ENCODE measurements at regions not wholly inside any gene's neighbourhood (a gene's known extent, or its start where the extent isn't known, plus 50 kb on each side); places are given as distances from the start of the nearest gene placed in this dataset.

DNA sequence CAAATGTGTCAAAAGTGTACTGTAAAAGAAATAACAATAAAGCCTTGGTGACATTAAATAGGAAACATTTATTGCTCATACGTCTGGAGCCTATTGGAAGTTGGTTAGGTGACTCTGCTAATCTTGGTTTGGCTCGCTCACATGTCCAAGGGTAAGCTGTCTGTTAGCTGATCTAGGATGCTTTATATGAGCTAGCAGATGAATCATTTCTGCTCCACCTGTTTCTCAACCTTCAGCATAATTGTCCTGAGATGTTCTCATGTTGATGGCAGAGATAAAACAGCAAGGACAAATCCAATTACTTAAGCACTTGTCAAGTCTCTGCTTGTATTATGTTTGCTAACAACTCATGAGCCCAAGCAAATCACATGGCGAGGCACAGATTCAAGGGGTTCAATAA is 56.0 kb upstream of the CD53 start:
- no peak for DNase-seq

DNA sequence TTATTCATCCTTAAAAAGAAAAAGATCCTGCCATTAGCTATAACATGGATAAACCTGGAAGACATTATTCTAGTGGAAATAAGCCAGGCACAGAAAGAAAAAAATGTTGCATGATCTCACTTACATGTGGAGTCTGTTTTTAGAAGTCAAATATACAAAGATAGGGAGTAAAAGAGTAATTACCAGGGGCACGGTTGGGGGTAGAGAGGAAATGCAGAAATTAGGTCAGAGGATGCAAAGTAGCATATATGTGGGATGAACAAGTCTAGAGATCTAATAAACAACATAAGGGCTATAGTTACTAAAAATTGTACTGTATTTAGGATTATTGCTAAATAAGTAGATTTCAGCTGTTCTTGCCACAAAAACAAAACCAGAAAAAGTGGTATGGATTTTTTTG is 61.4 kb upstream of the CD53 start:
- no peak for DNase-seq

DNA sequence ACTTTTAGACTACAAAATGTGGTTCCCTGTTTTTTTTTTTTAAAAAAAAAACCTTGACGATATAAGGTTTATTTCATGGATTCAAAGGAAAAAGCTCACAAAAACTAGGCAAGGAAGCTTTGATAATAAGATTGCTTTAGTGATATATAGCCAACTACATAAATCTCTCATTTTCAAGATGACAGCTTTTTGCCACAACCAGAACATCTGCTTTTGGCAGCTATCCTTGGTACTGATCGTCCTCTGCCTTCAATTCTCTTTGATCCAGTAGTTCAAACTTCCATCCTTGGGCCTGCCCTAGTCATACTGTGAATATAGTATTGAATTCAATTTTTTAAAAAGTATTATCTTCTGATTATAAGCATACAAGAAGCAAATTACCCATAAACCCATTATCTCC is 72.9 kb upstream of the CD53 start:
- DNase-seq: no peak

DNA sequence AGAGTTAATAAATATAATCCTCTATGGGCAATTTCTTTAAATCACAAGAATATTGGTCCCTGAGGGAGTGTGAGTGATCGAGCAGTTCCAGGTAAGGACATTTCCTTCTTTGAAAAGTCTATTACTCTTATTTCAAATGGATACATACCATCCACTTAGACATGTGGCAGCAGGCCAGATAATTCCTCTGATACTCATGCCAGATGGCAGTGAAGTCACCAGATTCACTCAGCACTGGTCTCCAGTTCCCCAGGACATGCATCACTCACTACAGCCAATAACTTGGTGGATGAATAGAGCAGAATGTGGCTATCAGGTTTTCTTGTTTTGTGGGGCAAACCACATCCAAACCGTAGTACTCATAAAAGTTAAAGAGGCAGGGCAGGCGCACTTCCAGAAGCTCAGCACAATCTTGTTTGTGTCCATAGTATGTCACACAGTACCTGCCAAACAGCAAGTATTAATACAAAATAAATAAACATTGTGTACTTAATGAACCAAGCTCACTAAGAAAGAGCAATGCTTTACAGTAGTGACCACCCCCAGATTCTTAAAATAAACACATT is 74.2 kb upstream of the CD53 start:
- DNase-seq: no peak

DNA sequence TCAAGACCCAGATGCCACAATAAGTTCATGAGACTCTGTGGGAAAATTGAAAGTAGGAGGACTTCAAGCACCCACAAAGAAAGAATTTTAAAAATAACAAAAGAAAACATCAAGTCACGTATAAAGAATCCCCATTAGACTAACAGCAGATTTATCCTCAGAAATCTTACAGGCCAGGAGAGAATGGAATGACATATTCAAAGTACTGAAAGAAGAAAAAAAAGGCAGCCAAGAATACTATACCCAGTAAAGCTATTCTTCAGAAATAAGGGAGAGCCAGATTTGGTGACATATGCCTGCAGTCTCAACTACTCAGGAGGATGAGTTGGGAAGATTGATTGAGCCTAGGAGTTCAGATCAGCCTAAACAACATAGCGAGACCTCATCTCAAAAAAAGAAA is 84.3 kb upstream of the CD53 start:
- DNase-seq: no peak

DNA sequence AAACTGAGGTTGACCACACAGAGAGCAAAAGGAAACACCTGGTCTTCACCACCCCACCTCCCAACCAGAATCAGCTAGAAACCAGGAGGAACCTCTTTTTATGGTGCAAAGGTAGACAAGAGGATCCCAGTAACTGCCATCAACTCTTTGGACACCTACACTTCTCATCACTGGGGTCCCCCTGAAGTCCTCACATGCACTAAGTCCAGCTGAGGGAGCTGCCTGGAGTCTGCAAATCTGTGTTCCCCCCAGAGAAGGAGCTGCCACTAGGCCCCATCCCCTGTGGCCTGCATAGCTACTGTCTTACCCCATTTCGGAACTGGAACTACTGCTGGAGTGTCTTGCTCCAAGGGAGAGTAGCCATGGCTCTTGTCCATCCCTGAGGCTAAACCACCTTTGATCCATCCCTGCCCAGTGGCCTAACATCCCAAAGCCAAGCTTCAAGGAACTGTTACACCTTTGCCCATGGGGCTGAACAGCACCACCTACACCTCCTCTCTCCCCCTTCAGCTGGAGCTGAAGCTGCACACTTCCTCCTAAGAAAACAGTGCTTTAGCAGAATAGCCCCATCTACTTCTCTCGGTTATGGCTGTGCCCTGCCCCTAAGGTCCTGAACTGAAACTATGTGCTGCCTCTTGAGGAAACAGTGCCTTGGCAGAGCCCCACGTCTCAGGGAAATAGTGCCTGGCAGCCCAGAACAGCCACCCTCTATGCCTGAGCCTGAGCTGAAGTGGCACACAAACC is 85.4 kb upstream of the CD53 start:
- peak; percentile 7 to 15 for DNase-seq

DNA sequence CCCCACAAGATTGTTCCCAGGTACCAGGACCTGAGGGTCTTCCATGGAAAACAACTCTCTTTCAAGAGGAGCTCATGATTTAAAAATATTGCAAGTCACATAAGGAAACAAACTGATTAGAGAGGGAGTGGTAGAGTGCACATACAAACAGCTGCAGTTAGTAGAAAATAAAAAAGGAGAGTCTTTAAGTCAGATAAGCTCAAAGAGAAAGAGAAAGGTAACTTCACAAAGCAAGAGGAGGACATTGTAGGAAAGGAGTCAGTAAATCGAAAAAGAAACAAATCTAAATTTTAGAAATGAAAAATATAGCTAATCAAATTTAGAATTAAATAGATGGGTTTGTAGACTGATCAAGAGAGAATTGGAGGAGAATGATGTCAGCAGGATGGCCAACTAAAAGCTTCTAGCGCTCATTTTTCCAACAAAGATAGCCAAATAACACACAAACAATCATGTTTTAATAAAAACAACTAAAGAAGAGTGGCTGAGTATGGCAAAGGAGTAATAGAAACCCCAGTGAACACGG is 86.1 kb upstream of the CD53 start:
- no peak for DNase-seq

DNA sequence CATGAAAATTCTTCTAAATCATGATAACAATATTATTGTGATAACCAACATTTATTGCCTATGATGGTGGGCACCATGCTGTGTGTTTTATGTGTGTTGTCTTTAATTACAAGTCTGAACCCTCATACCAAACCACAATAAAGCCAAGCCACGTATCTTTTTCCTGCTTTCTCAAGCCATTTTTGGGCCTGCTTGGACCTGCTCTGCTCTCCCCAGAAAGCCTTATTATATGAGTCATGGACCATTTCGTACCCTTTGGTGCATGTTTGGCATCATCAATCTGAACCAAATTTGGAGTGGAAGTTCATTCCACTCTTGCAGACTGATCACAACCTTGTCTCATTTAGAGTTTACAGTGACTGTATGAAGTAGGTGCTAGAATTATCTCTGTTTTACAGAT is 87.3 kb upstream of the CD53 start:
- no peak for DNase-seq

DNA sequence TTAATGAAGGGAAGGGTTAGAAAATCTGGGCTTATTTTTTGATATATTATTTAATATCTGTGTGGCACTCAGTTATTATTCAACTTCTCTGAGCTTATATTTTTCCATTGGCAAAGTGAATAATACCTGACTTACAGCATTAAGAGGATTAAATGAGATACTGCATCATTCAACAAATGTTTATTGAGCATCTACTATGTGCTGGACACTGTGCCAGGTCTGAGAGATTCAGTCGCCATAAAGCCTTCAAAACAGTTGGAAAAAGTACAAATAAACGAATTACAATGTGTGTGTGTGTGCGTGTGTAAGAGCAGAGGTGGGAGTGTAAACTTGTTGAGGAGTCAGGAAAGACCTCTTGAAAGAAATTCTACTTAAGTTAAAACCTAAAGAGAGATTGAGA is 87.9 kb upstream of the CD53 start:
- no peak for DNase-seq

DNA sequence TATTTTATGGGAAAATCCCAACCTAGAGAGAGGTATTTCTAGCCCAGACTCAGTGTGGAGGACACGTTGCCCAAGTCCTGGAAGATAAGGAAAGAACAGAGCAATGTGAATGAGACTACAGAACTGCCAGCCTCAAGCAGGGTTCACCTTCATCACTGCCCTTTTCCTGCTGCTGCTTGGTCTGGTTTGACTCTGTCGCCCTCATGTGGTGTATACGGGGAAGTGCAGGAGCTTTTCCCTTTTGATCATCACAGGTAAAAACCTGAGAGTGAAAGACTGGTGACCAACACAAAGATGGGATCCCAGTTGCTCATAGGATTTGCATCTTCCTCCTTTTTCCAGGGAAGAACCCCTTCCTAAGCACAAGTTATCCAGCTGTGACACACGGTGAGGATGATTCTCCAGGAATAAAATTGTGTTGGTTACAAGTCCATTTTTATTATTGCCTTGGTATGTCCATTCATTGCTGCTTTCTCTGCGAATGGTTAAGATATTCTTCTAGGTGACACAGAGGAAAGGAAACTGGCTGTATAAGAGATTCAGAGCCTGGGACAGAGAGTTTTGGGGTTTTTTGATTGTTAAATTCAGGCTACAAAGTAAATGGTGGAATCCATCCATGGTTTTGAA is 89.5 kb upstream of the CD53 start:
- peak; percentile 54 for DNase-seq

DNA sequence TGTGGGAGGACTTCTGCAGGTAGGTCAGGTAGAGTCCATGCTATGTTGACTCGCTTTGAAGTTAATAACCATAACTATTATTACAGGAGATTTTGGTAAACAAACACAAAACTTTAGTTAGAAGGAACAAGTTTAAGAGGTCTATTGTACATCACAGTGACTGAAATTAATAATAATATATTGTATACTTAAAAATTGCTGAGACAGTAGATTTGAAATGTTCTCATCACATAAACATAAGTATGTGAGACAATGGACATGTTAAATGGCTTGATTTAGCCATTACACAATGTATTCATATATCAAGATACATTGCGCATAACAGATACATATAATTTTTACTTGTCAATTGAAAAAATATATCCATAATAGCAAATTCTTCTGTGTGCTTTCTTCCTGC is 91.4 kb upstream of the CD53 start:
- no peak for DNase-seq

DNA sequence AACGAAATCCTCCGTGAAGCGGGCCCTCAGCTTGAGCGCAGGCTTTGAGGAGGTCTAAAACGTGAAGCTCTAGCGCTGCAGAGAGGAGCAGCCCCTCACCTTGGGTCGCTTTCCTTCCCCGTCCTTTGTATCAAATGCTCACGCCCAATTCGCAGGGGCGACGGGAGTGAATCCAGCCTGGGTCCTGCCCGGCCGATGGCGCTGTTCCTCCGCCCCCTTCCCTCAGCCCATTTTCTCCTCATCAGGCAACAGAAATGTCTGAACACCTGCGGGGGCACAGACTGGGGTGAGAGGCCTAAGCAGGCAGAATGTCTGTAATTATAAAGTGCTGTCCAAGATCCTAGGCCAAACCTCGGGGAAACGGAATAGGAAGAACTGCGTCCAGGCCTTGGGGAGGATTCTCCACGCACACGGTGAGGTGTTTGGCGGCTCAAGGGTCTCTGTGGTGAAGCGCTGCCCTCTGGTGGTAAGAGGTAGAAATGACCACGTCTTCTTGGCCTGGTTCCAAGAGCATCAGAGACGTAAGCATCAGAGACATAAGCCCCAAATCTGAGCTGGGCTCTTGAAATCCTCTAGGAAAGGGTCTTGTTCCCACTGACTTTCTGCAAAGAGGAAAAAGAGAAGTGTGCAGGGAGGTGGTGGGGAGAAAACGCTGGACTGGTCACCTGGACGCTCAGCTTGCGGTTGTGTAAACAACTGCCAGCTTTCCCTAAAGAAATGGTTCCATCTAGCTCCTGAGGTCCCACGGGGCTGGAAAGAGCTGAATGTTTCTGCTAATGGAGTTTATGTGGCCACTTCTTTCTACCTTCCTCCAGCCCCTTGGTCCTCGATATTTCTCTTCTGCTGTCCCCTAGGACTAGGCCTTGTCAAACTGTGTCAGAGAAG is 92.1 kb upstream of the CD53 start:
- peak; percentile 64 to 78 for DNase-seq

DNA sequence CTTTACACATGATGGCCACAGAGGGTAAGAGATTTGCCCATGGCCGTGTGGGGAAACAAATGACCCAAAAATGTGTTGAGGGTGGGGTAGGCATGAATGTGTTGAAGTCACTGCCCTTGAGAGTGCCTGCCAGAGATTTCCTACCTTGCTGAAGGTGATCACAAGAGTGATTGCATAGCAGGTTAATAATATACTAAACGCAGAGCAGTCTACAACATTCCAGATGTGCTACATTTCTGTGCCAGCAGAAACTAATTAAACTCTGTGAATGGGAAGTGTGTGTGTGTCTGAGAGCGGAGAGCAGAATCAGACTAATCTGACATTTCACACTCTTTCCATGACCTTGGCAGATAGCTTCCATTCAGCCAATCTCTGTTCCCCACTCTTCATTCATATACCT is 93.3 kb upstream of the CD53 start:
- DNase-seq: no peak

DNA sequence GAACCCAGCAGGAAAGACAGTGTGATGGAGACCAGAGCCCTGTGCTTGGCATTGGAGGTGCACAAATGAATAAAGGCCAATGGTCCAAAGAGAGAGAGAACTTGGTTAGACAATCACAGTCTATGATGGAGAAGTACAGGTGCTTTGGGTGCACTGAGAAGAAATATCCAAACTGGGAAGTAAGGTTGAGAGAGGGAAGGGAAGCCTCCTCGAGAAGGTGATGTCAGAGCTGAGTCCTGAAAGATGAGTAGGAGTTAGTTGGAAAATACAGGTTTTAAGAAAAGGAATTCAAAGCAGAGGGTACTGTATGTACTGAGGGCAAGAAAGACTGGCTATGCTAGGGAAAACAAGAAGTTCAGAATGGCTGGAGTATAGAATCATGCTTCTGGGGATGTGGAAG is 94.1 kb upstream of the CD53 start:
- no peak for DNase-seq

DNA sequence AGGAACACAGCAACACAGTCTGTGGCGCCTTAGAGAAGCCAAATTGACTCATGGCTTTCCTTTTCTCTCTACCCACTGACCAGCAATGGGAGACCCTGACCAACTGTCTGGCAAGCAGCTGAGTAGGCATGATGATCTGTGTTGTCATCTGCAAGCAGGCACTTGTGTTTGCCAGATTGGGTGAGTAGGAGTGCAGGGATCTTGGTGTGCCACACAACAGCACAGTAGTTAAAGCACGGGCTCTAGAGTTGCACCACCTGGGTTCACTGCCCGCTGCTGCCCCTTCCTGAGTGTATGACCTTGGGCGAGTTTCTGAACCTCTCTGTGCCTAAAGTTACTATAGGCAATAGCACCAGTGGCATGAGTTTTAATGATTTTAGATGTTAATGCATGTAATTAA is 95.7 kb upstream of the CD53 start:
- DNase-seq: no peak

DNA sequence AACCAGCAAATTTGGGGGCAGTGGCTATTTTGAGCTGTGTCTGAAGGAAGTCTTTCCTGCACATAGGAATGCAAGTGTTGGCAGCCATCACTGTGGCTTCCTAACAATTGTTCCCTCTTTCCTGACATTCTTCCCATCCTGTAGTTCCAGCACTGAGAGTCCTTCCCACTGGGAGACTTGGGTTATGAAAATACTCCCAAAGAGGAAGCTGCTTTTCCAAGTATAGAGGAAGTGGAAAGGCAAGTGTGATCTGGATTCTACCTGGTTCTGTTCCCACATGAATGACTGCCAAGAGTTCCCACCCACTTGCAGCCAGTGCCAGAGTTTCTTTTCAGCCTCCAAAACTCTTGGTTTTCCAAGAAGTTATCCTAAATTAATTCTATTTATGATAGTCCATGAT is 98.5 kb upstream of the CD53 start:
- no peak for DNase-seq

DNA sequence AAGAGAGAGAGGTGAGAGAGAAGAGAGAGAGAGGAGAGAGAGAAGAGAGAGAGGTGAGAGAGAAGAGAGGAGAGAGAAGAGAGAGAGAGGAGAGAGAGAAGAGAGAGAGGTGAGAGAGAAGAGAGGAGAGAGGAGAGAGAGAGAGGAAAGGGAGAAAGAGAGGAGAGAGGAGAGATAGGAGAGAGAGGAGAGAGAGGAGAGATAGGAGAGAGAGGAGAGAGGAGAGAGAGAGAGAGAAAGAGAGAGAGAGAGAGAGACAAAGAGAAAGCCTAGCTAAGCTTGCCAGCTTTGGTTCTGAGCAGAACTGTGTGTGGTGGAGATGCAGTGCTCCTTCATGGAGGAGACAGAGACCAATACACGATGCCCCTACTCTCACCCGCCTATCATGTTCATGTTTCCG is 99.1 kb upstream of the KCNA3 start:
- DNase-seq: no peak

DNA sequence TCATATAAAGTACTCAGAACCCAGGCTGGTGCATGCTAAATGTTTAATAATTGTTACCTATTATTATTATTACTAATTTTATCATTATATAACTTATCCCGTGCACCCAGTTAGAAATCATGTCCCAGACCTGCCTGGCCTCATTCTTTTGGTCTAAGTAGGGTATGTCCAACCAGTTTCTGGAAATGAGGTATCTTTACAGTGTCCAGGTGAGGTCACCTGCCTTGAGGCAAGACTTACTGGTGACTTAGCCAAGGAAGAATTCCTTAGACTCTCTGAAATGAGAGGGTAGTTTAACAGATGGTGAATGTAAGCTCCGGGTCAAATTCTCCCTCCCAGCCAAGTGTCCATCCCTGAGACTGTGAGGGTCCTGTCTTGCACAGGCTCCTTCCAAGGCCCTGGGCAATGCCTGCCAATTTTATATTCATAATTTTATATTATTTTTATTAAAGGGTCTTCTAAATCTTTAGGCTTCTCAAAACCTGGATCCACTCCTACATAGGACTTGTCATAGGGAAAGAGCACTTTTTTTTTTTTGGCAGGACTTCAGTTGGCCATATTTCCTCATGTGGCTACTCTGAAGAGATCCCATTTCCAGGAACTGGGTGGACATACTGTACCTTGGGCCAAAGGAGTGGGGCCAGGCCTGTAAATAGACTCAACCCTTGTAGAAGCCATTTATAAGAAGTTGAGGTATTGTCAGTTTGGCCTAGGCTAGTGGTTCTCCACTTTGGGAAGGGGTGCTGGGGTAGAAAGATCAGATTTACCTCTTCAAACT is 96.7 kb upstream of the KCNA3 start:
- no peak for DNase-seq

DNA sequence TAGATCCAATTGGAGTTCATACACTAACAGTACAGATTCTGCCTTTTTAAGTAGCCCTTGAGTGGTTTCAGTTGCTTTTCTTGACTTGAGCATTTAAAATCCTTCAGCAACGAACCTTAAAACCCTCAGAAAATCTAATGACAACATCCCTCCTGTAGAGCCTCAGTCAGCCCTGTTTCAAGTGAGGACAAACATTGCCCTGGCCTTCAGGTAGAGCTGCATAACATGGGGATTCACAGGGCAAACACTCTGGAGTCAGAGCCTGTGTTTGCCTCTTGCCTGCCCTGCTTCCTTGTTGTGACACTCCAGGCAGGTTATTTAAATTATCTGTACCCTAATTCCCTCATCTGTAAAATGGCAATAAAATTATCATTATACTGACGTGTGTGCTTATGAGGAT is 96.1 kb upstream of the KCNA3 start:
- no peak for DNase-seq

DNA sequence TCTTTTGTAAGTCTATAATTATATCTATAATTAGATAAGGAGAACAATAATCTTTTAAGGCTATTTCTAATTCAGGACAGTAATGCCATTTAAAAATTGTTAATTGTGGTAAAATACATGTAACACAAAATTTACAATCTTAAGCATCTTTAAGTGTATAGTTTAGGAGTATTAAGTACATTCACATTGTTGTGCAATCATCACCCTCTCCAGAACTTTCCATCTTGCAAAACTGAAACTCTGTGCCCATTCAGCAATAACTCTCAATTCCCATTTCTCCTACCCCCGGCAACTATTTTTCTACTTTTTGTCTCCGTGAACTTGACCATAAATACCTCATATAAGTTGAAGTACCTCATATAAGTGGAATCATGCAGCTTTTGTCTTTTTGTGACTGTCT is 93.9 kb upstream of the KCNA3 start:
- DNase-seq: no peak

DNA sequence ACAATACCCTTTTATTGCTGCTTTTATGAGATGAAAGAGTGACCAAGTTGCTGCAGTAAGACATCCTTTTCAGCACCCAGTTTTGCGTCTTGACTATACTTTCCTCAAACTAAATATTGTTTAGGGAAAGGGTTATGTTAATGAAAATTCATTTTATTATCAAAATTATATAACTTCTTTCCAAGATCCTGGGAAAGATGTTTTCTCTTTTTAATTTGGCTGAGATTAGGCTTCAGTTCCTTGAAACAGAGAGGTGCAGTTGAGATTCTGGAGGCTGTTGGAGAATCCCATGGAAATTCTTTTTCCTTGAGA is 91.6 kb upstream of the KCNA3 start:
- no peak for DNase-seq

DNA sequence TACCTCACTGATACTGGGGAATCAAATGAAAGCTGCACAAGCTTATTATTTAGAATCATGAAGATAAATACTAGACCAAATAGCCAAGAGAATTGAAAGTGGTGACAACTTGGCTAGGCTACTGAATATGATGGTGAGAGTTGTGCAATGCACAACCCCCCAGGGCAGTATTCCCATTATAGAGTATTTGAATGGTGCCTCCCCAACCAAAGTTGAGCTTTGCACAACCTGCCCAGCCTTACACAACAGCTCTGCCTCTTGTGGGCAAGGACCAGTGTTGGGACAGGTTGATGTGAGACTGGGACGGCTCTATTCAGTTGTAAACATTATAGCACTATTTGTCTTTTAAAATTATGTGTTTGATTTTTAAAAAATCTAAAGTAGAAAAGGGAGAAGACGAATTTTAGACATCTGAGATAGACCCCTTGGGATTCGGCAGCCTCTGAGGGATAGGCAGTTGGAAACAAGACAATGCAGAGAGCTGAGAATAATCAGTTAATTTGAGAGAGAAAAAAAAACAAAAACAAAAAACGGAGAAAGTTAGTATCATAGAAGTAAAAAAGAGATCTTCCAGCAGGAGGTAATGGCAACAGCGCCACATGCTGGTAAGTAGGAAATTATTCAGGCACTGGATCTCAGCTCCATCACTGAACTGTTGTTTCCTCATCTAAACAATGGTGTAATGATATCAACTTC is 91.0 kb upstream of the KCNA3 start:
- peak; percentile 52 to 54 for DNase-seq
